ENCODE measurements at regions not wholly inside any gene's neighbourhood (a gene's known extent, or its start where the extent isn't known, plus 50 kb on each side); places are given as distances from the start of the nearest gene placed in this dataset.

- H2AK9ac ChIP-seq (replicated peaks; ENCODE audit: low read depth, low read length, poor library complexity) = no peak overlapping the region
- no peak overlapping the region for H3K56ac ChIP-seq (ENCODE audit: extremely low read depth, insufficient read depth, low read length)
- no peak overlapping the region for H3K23ac ChIP-seq (ENCODE audit: low read depth, low read length)
- no peak for TF ChIP-seq NFE2L2 (IDR thresholded peaks at IDR 0.05; ENCODE audit: low read depth, low read length)
- TF ChIP-seq FOS (IDR thresholded peaks at IDR 0.05; ENCODE audit: low read depth, low read length) = no peak
- no peak for TF ChIP-seq SMC3 (IDR thresholded peaks at IDR 0.05; ENCODE audit: low read depth, low read length)
- TF ChIP-seq MXI1 (IDR thresholded peaks at IDR 0.05; ENCODE audit: borderline replicate concordance, low read depth, low read length) = no peak
- no peak for TF ChIP-seq CEBPB (IDR thresholded peaks at IDR 0.05; ENCODE audit: low read depth, low read length)
- TF ChIP-seq BHLHE40 (IDR thresholded peaks at IDR 0.05; ENCODE audit: low read depth, low read length) = no peak
- no peak for TF ChIP-seq RAD21 (IDR thresholded peaks at IDR 0.05; ENCODE audit: low read length)
- no peak for TF ChIP-seq POLR2A (IDR thresholded peaks at IDR 0.05; ENCODE audit: low read depth, low read length)
- TF ChIP-seq, protein P1, sequence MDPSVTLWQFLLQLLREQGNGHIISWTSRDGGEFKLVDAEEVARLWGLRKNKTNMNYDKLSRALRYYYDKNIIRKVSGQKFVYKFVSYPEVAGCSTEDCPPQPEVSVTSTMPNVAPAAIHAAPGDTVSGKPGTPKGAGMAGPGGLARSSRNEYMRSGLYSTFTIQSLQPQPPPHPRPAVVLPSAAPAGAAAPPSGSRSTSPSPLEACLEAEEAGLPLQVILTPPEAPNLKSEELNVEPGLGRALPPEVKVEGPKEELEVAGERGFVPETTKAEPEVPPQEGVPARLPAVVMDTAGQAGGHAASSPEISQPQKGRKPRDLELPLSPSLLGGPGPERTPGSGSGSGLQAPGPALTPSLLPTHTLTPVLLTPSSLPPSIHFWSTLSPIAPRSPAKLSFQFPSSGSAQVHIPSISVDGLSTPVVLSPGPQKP (IDR thresholded peaks at IDR 0.05; ENCODE audit: borderline replicate concordance, low read depth, low read length) = no peak
- TF ChIP-seq USF2 (IDR thresholded peaks at IDR 0.05; ENCODE audit: low read depth, low read length) = no peak
- no peak for TF ChIP-seq CTCF (conservative IDR thresholded peaks at IDR 0.05; ENCODE audit: low read depth, low read length)
- no peak for TF ChIP-seq MAZ (IDR thresholded peaks at IDR 0.05; ENCODE audit: borderline replicate concordance, low read depth, low read length)
- no peak for TF ChIP-seq CHD1 (IDR thresholded peaks at IDR 0.05; ENCODE audit: low read depth, low read length)
- TF ChIP-seq RCOR1 (IDR thresholded peaks at IDR 0.05; ENCODE audit: insufficient replicate concordance, low read length) = no peak
- no peaks in the 10 kb centered on the region for H3K36me3 ChIP-seq (ENCODE audit: control insufficient read depth, insufficient read depth, low read length)
- no TSS peak for BruUV-seq (replicated peaks)
- H3K9ac ChIP-seq (ENCODE audit: low read depth, low read length) = no peak overlapping the region
- no peak overlapping the region for H4K8ac ChIP-seq (ENCODE audit: low read depth in 2 of 2, low read length in 2 of 2)
- no peaks in the 10 kb centered on the region for H3K4me1 ChIP-seq (ENCODE audit: control insufficient read depth, insufficient read depth, low read length)
- no peak overlapping the region for H2BK5ac ChIP-seq (ENCODE audit: low read depth, low read length, poor library complexity, severe bottlenecking)
- H3K18ac ChIP-seq (ENCODE audit: low read depth, low read length) = no peak overlapping the region
- H4K5ac ChIP-seq (ENCODE audit: low read depth, low read length) = no peak overlapping the region
- CTCF ChIA-PET = no interaction called here
- no peaks in the 10 kb centered on the region for H3K79me1 ChIP-seq (ENCODE audit: low read depth in 1 of 2, low read length in 2 of 2)
- POLR2A ChIA-PET (ENCODE audit: unreplicated experiment) = no interaction called here
- no peak overlapping the region for H3K27ac ChIP-seq (ENCODE audit: insufficient read depth, low read length)
- in situ Hi-C loops (cut with MboI; ENCODE audit: low sequenced_read_pairs) = no loop called here
- no peaks in the 10 kb centered on the region for H3K9me1 ChIP-seq (ENCODE audit: insufficient read depth, low read length)
- H4K20me1 ChIP-seq (ENCODE audit: insufficient read depth, low read length) = no peaks in the 10 kb centered on the region
- no peak overlapping the region for H3K14ac ChIP-seq (replicated peaks; ENCODE audit: low read depth, low read length)
- peaks cover 8% of the 10 kb centered on the region; the same call in 1 of the 2 replicates for H3K9me3 ChIP-seq (ENCODE audit: control insufficient read depth, insufficient read depth, low read length)
- no peak overlapping the region for H3K4me2 ChIP-seq (ENCODE audit: low read depth, low read length)
- H2AK5ac ChIP-seq (ENCODE audit: low read depth, low read length) = no peak overlapping the region
- no peaks in the 10 kb centered on the region for H3K27me3 ChIP-seq (ENCODE audit: control insufficient read depth, insufficient read depth, low read length)
- H2AFZ ChIP-seq (replicated peaks; ENCODE audit: low read length, poor library complexity) = no peak overlapping the region
- dilution Hi-C loops (cut with HindIII; ENCODE audit: low sequenced_read_pairs, unreplicated experiment) = no loop called here
- H2BK15ac ChIP-seq (ENCODE audit: low read depth, low read length) = no peak overlapping the region
- ATAC-seq (ENCODE audit: low read depth) (no peak), DNase-seq (no peak)
- no peak overlapping the region for H3K4ac ChIP-seq (ENCODE audit: low read depth, low read length)
- no peak overlapping the region for H2BK20ac ChIP-seq (ENCODE audit: low read depth, low read length)
- no peak overlapping the region for H2BK120ac ChIP-seq (ENCODE audit: low read depth, low read length)
- intact Hi-C loops (cut with micrococcal nuclease) = no loop called here
- no peak overlapping the region for H3K4me3 ChIP-seq (ENCODE audit: insufficient read depth, low read depth, low read length)
- WGBS, 2 experiments (ENCODE audit: extremely low coverage in 2 of 2, insufficient read length in 1 of 2) = 30% methylated on average over 3 of the region's 4 CpGs; no CpG with 5 or more reads in 1 of the 2 experiments
- H4K91ac ChIP-seq (ENCODE audit: insufficient read depth, low read depth, low read length) = no peak overlapping the region
Measured at GRCh38 chr5:162393534-162393933, 326.0 kb downstream of the GABRG2 start.

Data from IMR-90 (cell line).